MM.1S (cell line): ENCODE measurements at regions not wholly inside any gene's neighbourhood (a gene's known extent, or its start where the extent isn't known, plus 50 kb on each side); places are given as distances from the start of the nearest gene placed in this dataset.
"Not testable (repeated sequence)": the region's sequence is repeated elsewhere in the genome, so short reads cannot be mapped to it uniquely, and the experiment has no call there.

Experiments used
- DNase-seq: peaks from one replicate; pipeline ENCODE4 v3.0.0-alpha.2; 2015
- H2AFZ ChIP-seq: fragments of 300-600 bp; sonication (generic); 2 replicates; pipeline ENCODE4 v1.6.0; 2016; ENCODE audit warnings: antibody characterized with exemption, low read length
- H3F3A ChIP-seq: fragments of 300-600 bp; sonication (generic); 2 replicates; pipeline ENCODE4 v1.6.1; 2016; ENCODE audit warnings: mild to moderate bottlenecking, antibody characterized with exemption, low read length, moderate library complexity, mixed read lengths; ENCODE audit not compliant: insufficient read depth
- H3K27ac ChIP-seq: fragments of 300-600 bp; sonication (generic); 2 replicates; pipeline ENCODE4 v1.5.1; 2016; ENCODE audit warnings: mild to moderate bottlenecking, low read length
- H3K27me3 ChIP-seq: fragments of 300-600 bp; sonication (generic); replicated peaks from 2 replicates; pipeline ENCODE4 v1.6.0; 2016; ENCODE audit warnings: low read length; ENCODE audit not compliant: insufficient read depth
- H3K36me3 ChIP-seq: fragments of 300-600 bp; sonication (generic); replicated peaks from 2 replicates; pipeline ENCODE4 v1.6.1; 2016; ENCODE audit warnings: mild to moderate bottlenecking, low read length, mixed read lengths; ENCODE audit not compliant: insufficient read depth
- H3K4me1 ChIP-seq: fragments of 300-600 bp; sonication (generic); 2 replicates; pipeline ENCODE4 v1.6.1; 2016; ENCODE audit warnings: low read length, mixed read lengths
- H3K4me2 ChIP-seq: fragments of 300-600 bp; sonication (generic); 2 replicates; pipeline ENCODE4 v1.6.0; 2016; ENCODE audit warnings: low read depth, low read length
- H3K4me3 ChIP-seq: fragments of 300-600 bp; sonication (generic); 2 replicates; pipeline ENCODE4 v1.5.1; 2016; ENCODE audit warnings: low read length, mixed read lengths
- H3K79me2 ChIP-seq: fragments of 300-600 bp; sonication (generic); 2 replicates; pipeline ENCODE4 v1.6.1; 2016; ENCODE audit warnings: mixed run types, low read length, mixed read lengths
- H3K9ac ChIP-seq: fragments of 300-600 bp; sonication (generic); 2 replicates; pipeline ENCODE4 v1.6.1; 2016; ENCODE audit warnings: low read length, mixed read lengths
- H3K9me2 ChIP-seq: fragments of 300-600 bp; sonication (generic); replicated peaks from 2 replicates; pipeline ENCODE4 v1.6.1; 2016; ENCODE audit warnings: mild to moderate bottlenecking, low read length, mixed read lengths; ENCODE audit not compliant: insufficient read depth
- H3K9me3 ChIP-seq: fragments of 300-600 bp; sonication (generic); replicated peaks from 2 replicates; pipeline ENCODE4 v1.6.1; 2016; ENCODE audit warnings: mild to moderate bottlenecking, low read length, mixed read lengths; ENCODE audit not compliant: insufficient read depth
- H4K20me1 ChIP-seq: fragments of 300-600 bp; sonication (generic); 2 replicates; pipeline ENCODE4 v1.6.1; 2016; ENCODE audit warnings: mild to moderate bottlenecking, low read length, moderate library complexity, mixed read lengths; ENCODE audit not compliant: insufficient read depth
- EZH2 ChIP-seq: fragments of 300-600 bp; sonication (generic); optimal IDR thresholded peaks from 2 replicates; pipeline ENCODE3; 2017; ENCODE audit warnings: low read depth, mild to moderate bottlenecking, antibody characterized with exemption, low read length, mixed read lengths
- EZH2phosphoT487 ChIP-seq: fragments of 300-600 bp; sonication (generic); IDR thresholded peaks from 2 replicates; pipeline ENCODE4 v1.6.1; 2018; ENCODE audit warnings: antibody characterized with exemption, low read length
- TF ChIP-seq, protein P1 (sequence below): fragments of 300-600 bp; sonication (generic); IDR thresholded peaks from 2 replicates; pipeline ENCODE4 v1.5.1; 2016; ENCODE audit warnings: antibody characterized with exemption, low read length, mixed read lengths

DNA sequence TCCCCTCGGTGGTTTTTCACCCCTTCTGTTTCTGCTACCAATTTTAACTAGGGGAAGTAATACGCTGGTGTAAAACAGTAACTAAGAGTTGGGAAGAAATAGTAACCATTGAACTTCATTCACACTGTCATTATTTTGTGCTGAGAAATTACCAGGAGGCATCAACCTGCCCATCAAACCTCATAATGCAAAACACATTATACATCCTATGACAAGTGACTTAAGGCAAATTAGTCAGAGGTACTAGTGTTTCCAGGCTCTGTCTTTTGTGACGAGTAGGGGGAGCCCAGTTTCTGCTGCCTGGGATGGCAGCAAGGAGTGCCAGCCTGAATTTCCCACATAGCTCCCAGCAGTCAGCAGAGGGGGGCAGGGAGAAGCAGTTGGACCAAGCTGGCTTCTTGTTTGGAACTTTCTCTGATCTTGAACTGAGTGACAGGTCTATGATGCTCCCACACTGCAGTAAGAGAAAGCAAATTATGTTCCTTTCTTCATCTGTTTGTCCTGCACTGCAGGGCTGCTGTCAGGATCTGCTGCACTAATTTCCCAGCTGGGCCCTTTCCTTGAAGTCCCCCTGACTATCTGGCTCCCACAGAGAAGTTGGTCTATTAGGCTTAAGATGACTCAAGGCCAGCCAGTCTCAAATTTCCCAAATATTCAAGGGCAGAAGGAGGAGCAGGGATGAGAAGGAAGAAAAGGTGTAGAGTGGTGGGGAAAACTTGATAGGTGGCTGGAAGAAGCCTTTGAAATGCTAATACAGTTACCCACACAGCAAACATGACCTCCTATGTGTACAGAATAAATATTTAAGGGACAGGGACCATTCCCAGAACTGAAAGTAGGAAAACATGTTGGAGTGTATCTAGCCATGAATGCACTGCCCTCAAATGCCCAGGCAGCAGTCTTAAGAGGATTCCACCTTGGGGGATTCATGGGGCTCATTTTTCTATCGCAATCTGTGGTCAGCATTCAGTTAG is 322.8 kb downstream of the SEC16B start:
- no peaks in the 10 kb centered on the region for H4K20me1 ChIP-seq
- no peaks in the 10 kb centered on the region for H3F3A ChIP-seq
- H2AFZ ChIP-seq: no peak overlapping the region
- H3K9ac ChIP-seq: no peak overlapping the region
- no peaks in the 10 kb centered on the region for H3K9me3 ChIP-seq
- H3K4me2 ChIP-seq: no peak overlapping the region
- H3K27ac ChIP-seq: no peak overlapping the region
- no peak for DNase-seq
- H3K4me3 ChIP-seq: no peak overlapping the region
- no peaks in the 10 kb centered on the region for H3K9me2 ChIP-seq
- no peaks in the 10 kb centered on the region for H3K79me2 ChIP-seq
- H3K36me3 ChIP-seq: no peaks in the 10 kb centered on the region
- TF ChIP-seq EZH2 (no peak), EZH2phosphoT487 (no peak)
- TF ChIP-seq, protein P1, sequence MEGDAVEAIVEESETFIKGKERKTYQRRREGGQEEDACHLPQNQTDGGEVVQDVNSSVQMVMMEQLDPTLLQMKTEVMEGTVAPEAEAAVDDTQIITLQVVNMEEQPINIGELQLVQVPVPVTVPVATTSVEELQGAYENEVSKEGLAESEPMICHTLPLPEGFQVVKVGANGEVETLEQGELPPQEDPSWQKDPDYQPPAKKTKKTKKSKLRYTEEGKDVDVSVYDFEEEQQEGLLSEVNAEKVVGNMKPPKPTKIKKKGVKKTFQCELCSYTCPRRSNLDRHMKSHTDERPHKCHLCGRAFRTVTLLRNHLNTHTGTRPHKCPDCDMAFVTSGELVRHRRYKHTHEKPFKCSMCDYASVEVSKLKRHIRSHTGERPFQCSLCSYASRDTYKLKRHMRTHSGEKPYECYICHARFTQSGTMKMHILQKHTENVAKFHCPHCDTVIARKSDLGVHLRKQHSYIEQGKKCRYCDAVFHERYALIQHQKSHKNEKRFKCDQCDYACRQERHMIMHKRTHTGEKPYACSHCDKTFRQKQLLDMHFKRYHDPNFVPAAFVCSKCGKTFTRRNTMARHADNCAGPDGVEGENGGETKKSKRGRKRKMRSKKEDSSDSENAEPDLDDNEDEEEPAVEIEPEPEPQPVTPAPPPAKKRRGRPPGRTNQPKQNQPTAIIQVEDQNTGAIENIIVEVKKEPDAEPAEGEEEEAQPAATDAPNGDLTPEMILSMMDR: no peak
- H3K27me3 ChIP-seq: no peaks in the 10 kb centered on the region
- H3K4me1 ChIP-seq: no peaks in the 10 kb centered on the region

DNA sequence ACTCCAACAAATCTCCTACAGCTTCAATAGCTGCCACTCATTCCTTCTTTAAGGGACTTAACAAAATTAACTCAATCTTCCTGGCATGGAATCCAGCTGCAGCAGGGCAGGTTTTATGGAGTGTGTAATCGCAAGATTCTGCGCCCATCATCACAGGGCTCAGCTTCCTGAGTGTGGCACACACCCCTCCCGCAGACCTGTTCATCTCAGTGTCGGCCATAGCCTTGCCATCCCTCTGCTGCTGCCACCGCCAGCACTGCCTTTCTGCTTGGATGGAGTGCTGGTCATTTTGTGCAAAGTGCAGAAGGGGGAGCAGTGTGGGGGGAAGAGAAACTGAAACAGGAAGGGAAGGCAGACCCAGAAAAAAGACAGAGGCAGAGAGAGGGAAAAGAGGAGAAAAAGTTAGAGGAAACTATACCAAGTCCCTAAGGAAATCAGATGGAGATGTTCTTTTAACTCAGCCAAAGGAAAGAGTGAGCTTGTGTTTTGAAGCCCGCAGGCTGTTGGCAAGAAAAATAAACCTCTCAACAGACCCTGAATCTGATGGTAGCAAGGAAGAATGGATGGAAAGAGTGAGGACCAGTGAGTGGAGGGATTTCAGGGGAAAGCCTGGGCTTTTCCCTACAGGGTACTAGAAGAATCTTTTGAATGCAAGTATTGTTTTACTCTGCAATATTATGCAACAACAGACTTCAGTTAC is 324.2 kb downstream of the SEC16B start:
- no peak for DNase-seq
- Histone ChIP-seq H3K9me3 (no peaks in the 10 kb centered on the region), H3F3A (no peaks in the 10 kb centered on the region), H2AFZ (no peak overlapping the region), H3K4me3 (no peak overlapping the region), H3K9ac (no peak overlapping the region), H3K79me2 (no peaks in the 10 kb centered on the region), H4K20me1 (no peaks in the 10 kb centered on the region), H3K9me2 (no peaks in the 10 kb centered on the region), H3K4me1 (no peaks in the 10 kb centered on the region), H3K27me3 (no peaks in the 10 kb centered on the region), H3K27ac (no peak overlapping the region), H3K36me3 (no peaks in the 10 kb centered on the region), H3K4me2 (no peak overlapping the region)
- TF ChIP-seq EZH2 (no peak), EZH2phosphoT487 (no peak)
- TF ChIP-seq, protein P1: no peak

DNA sequence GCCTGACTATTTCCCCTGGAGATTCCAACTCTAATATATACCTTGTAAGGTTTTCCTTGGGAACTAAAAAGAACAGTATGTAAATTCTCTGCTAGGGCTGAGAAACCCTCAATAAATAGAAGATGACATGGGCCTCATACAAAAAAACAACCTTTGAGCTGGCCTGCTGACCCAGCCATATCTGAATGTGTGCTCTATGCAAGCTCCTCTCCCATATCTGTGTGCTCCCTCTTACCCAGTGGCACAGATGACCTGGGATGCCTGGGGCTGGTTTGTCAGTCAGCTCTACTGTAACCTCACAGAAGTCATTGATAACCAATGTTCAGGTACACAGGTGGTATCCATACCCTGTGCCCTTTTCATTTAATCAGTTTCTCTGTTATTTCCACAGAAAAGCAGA is 329.2 kb downstream of the SEC16B start:
- H3K9ac ChIP-seq: no peak overlapping the region
- H2AFZ ChIP-seq: no peak overlapping the region
- no peaks in the 10 kb centered on the region for H3K79me2 ChIP-seq
- no peaks in the 10 kb centered on the region for H4K20me1 ChIP-seq
- H3K4me2 ChIP-seq: no peak overlapping the region
- H3K36me3 ChIP-seq: no peaks in the 10 kb centered on the region
- H3K4me3 ChIP-seq: no peak overlapping the region
- no peaks in the 10 kb centered on the region for H3K4me1 ChIP-seq
- no peak overlapping the region for H3K27ac ChIP-seq
- H3K9me2 ChIP-seq: no peaks in the 10 kb centered on the region
- H3K9me3 ChIP-seq: no peaks in the 10 kb centered on the region
- no peak for DNase-seq
- H3K27me3 ChIP-seq: no peaks in the 10 kb centered on the region
- no peaks in the 10 kb centered on the region for H3F3A ChIP-seq
- no peak for TF ChIP-seq EZH2phosphoT487
- no peak for TF ChIP-seq EZH2
- TF ChIP-seq, protein P1: no peak

DNA sequence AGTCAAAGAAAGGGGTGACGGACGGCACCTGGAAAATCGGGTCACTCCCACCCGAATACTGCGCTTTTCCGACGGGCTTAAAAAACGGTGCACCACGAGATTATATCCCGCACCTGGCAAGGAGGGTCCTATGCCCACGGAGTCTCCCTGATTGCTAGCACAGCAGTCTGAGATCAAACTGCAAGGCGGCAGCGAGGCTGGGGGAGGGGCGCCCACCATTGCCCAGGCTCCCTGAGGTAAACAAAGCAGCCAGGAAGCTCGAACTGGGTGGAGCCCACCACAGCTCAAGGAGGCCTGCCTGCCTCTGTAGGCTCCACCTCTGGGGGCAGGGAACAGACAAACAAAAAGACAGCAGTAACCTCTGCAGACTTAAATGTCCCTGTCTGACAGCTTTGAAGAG is 335.7 kb downstream of the SEC16B start:
- H3K79me2 ChIP-seq, H3K4me2 ChIP-seq, H3K27ac ChIP-seq, H3F3A ChIP-seq, H4K20me1 ChIP-seq, H3K9me2 ChIP-seq, H3K27me3 ChIP-seq, H3K36me3 ChIP-seq, H3K9ac ChIP-seq, H3K9me3 ChIP-seq, H3K4me3 ChIP-seq, H2AFZ ChIP-seq, H3K4me1 ChIP-seq, DNase-seq: not testable (repeated sequence)
